HG02852 (cell line): ENCODE measurements at regions not wholly inside any gene's neighbourhood (a gene's known extent, or its start where the extent isn't known, plus 50 kb on each side); places are given as distances from the start of the nearest gene placed in this dataset.
"Not testable (repeated sequence)": the region's sequence is repeated elsewhere in the genome, so short reads cannot be mapped to it uniquely, and the experiment has no call there.

Source experiments
- ATAC-seq: cut with Tn5 transposase; IDR thresholded peaks from one replicate; pipeline ENCODE4 v1.9.1; 2021; ENCODE audit warnings: mild to moderate bottlenecking, moderate library complexity; ENCODE audit not compliant: unreplicated experiment

- ATAC-seq = no peak
Observed at GRCh38 chr4:188432328-188432727, 293.1 kb downstream of the TRIML1 start.

GRCh38 chr4:188433741-188434315 is 294.6 kb downstream of the TRIML1 start:
- no peak for ATAC-seq

DNA sequence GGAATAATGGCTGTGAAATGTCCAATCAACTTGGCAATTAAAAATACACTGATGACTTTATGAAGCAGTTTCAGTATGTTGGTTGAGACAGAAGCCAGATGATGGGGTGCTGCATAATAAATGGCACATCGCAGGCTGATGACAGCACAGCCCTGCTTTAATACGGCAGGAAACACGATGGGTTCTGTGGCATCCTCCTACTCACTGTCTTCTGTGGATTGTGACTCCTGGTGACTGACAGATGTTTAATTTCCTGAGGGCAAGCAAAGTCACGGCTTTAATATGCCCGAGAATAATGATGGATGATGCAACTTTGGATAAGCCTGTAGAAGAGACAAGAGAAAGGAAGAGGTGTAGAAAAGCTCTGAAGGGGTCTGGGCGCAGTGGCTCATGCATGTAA is 295.4 kb downstream of the TRIML1 start:
- ATAC-seq = no peak

GRCh38 chr4:188435381-188435780 is 296.1 kb downstream of the TRIML1 start:
- no peak for ATAC-seq

- no peak for ATAC-seq
Observed at GRCh38 chr4:188437535-188437934, 298.3 kb downstream of the TRIML1 start.

GRCh38 chr4:188438391-188438824 is 299.2 kb downstream of the TRIML1 start:
- ATAC-seq = not testable (repeated sequence)

GRCh38 chr4:188439641-188440311 is 300.5 kb downstream of the TRIML1 start:
- no peak for ATAC-seq

GRCh38 chr4:188444500-188444899 is 305.3 kb downstream of the TRIML1 start:
- no peak for ATAC-seq

DNA sequence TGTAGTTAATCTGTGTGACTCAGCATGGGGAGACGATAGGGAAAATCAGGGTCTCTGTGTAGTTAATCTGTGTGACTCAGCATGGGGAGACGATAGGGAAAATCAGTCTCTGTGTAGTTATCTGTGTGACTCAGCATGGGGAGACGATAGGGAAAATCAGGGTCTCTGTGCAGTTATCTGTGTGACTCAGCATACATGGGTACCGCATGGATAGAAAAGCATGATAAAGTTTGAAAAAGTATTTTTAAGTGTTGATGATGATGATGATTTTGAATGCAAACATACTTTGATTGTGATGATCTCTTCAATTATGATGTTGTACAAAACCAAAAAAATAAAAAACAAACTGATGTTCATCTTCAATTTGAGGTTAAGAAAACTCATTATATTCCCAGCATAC is 309.8 kb downstream of the TRIML1 start:
- ATAC-seq = not testable (repeated sequence)

- ATAC-seq = no peak
Observed at GRCh38 chr4:188450571-188450970, 311.3 kb downstream of the TRIML1 start.

- ATAC-seq = no peak
Observed at GRCh38 chr4:188452097-188452496, 312.9 kb downstream of the TRIML1 start.

- ATAC-seq = no peak
Observed at GRCh38 chr4:188454575-188454974, 315.3 kb downstream of the TRIML1 start.

DNA sequence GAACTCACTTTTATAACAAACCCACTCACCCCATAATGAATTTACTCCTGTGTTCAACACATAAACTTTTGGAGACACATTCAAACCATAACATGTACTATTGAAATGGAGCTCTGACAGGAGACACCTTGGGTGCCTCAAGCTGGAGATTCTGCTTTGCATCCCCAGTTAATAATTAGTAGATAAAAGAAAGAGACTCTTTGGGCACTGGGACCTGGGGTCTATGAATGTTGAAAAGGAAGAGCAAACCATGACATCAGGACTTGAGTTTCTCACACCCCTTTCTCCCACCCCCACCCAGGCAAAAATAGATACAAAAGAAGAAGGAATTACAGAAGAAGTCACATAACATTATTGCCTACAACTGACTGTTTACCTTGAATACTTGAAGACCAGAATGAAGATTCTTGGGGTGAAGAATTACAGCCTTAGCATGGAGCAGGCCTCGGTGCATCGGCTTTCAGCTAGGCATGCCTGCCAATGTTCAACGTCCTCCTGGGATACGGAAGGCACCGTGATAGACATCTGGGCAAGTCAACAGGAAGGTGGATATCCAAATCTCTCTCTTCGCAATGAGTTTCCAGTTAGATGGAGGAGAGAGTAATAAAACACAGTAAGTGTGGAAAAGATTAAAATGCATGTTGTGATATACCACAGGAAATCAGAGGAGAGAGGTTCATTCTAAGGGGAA is 316.0 kb downstream of the TRIML1 start:
- no peak for ATAC-seq

DNA sequence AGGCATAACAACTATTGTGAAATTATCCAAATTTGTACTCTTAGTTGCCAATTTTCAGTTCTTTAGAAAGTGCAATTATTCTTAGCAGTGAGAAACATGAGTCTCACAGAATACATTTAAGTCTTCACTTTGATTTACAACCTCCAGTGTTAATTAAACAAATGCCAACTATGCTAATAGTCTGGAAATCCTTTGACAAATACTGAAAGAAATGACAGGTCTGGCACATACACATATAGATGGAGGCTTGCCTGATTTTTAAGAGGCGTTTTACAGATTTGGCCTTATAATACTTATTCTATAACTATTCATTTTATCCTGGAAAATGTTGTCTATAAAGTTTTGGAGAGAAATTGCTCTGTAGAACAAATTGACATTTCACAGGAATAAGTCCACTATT is 320.1 kb downstream of the TRIML1 start:
- no peak for ATAC-seq

- ATAC-seq = no peak
Observed at GRCh38 chr4:188463909-188464308, 324.7 kb downstream of the TRIML1 start.

GRCh38 chr4:188466001-188466400 is 326.8 kb downstream of the TRIML1 start:
- no peak for ATAC-seq

- ATAC-seq = no peak
Observed at GRCh38 chr4:188484256-188484655, 345.0 kb downstream of the TRIML1 start.

GRCh38 chr4:188485906-188486305 is 346.7 kb downstream of the TRIML1 start:
- no peak for ATAC-seq

DNA sequence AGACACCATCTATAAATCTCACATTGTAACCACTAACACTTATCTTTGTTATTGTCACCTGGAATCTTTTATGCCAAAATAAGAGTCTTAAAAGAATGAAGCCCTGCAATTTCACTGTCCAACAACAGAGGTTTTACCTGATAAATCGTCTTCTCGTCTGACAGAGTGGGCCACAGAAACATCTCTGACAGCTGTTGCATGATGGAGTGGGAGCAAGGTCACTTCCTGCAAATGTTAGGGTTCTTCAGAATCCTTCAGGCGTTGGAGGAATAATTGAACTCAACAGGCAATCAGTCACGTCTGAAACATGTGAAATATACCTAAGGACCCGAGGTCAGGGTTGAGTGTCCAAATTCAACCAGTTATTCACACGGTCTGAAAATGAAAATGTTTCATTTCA is 353.6 kb downstream of the TRIML1 start:
- ATAC-seq = no peak

- no peak for ATAC-seq
Observed at GRCh38 chr4:188495169-188495568, 355.9 kb downstream of the TRIML1 start.

- ATAC-seq = no peak
Observed at GRCh38 chr4:188511431-188511830, 372.2 kb downstream of the TRIML1 start.

DNA sequence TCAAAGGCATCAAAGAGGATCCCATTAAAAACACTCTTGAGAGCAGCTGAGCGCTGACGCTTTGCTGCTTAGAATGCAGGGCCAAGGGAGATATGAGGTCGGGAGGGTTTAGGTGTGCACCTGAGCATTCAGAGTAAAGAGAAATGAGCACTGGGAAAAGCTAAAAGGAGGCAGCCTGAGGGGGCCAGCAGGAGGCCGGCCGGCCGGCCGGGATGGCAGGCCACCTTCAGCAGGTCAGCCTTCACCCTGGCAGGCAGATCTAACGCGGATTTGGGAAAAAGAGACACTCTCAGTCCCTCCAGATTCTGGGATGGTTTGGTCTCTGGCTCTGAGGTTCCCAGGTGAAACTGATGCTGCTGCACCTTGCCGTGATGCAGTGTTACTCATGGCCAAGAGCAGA is 393.5 kb downstream of the TRIML1 start:
- no peak for ATAC-seq
